Gastrocnemius medialis (tissue), 4 donors: ENCODE measurements at regions not wholly inside any gene's neighbourhood (a gene's known extent, or its start where the extent isn't known, plus 50 kb on each side); places are given as distances from the start of the nearest gene placed in this dataset.

Experiments used
- POLR2A ChIP-seq, 2 donors: fragments of 450-650 bp; IDR thresholded peaks; one replicate each; pipeline ENCODE4 v1.6.1; 2017; ENCODE audit warnings: antibody characterized with exemption in 2 of 2, mild to moderate bottlenecking in 2 of 2, moderate library complexity in 2 of 2
- TF ChIP-seq, protein P1 (sequence below), 5 experiments: fragments of 450-650 bp in 3 of 5; fragments of 200-600 bp in 2 of 5; sonication (generic) in 2 of 5; IDR thresholded peaks in 4 of 5; conservative IDR thresholded peaks in 1 of 5; 1 replicate in 4 of 5; 2 replicates in 1 of 5; pipeline ENCODE4 v1.5.1; 2016 to 2019; ENCODE audit warnings: antibody characterized with exemption in 5 of 5, mild to moderate bottlenecking in 3 of 5, moderate library complexity in 3 of 5

DNA sequence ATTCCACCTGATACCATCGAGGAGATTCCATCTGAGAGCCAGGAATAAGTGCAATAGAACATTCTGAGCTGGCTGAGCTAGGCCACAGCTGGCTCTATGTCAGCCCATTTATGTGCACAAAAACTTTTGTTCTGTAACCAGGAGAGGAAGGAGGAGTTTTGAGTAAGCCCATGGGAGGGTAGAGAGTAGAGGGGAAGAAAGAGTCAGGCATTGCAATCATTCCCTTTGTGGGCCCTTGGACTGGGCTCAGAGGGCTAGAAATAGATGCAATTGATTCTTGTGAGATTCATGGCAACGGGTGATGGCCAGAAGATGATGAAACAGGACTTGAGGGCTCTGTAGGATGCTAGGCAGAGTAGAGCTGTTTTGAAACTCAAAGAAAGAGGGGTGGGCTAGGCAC lies 104.6 kb upstream of the KIF5B start:
- no peak for TF ChIP-seq POLR2A (IDR thresholded peaks at IDR 0.05)
- TF ChIP-seq, protein P1, sequence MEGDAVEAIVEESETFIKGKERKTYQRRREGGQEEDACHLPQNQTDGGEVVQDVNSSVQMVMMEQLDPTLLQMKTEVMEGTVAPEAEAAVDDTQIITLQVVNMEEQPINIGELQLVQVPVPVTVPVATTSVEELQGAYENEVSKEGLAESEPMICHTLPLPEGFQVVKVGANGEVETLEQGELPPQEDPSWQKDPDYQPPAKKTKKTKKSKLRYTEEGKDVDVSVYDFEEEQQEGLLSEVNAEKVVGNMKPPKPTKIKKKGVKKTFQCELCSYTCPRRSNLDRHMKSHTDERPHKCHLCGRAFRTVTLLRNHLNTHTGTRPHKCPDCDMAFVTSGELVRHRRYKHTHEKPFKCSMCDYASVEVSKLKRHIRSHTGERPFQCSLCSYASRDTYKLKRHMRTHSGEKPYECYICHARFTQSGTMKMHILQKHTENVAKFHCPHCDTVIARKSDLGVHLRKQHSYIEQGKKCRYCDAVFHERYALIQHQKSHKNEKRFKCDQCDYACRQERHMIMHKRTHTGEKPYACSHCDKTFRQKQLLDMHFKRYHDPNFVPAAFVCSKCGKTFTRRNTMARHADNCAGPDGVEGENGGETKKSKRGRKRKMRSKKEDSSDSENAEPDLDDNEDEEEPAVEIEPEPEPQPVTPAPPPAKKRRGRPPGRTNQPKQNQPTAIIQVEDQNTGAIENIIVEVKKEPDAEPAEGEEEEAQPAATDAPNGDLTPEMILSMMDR (IDR thresholded peaks at IDR 0.05 in 4 of 5, conservative IDR thresholded peaks at IDR 0.05 in 1 of 5) = no peak
